Psoas muscle (tissue), 7 donors: ENCODE measurements at regions not wholly inside any gene's neighbourhood (a gene's known extent, or its start where the extent isn't known, plus 50 kb on each side); places are given as distances from the start of the nearest gene placed in this dataset.

Experiments
- ATAC-seq, 4 donors: fragments of 200-7000 bp; cut with Tn5 transposase; one replicate each; pipeline ENCODE4 v1.9.1; 2020; ENCODE audit warnings: moderate library complexity in 3 of 4, mild to moderate bottlenecking in 2 of 4
- DNase-seq, 2 donors: peaks; one replicate each; pipeline ENCODE4 v3.0.0-alpha.2; 2020
- H3K27ac ChIP-seq: fragments of 200-600 bp; one replicate; pipeline ENCODE4 v1.8.0; 2022
- H3K27me3 ChIP-seq, 3 donors: fragments of 200-600 bp in 1 of 3; one replicate each; pipeline versions ENCODE4 v1.6.1 to v1.8.0; 2013 to 2022; ENCODE audit warnings: low read length in 2 of 3, mild to moderate bottlenecking in 2 of 3, moderate library complexity in 1 of 3; ENCODE audit not compliant: insufficient read depth in 3 of 3
- H3K36me3 ChIP-seq, 2 donors: fragments of 200-600 bp in 1 of 2; one replicate each; pipeline versions ENCODE4 v1.6.1 to v1.8.0; 2013 to 2022; ENCODE audit warnings: low read depth in 1 of 2, mild to moderate bottlenecking in 1 of 2, moderate library complexity in 1 of 2; ENCODE audit not compliant: insufficient read depth in 1 of 2
- H3K4me1 ChIP-seq: fragments of 200-600 bp; one replicate; pipeline ENCODE4 v1.8.0; 2022
- H3K4me3 ChIP-seq: fragments of 200-600 bp; one replicate; pipeline ENCODE4 v1.8.0; 2022; ENCODE audit warnings: mild to moderate bottlenecking
- H3K9me3 ChIP-seq: fragments of 200-600 bp; one replicate; pipeline ENCODE4 v1.8.0; 2022
- CTCF ChIP-seq: fragments of 200-600 bp; IDR thresholded peaks from one replicate; pipeline ENCODE4 v1.8.0; 2022; ENCODE audit warnings: antibody characterized with exemption
- WGBS, 3 donors: extraction: QIAGEN DNeasy Blood & Tissue Kit; methylation state at CpG; one replicate each; pipeline versions ENCODE4 v1.1.6 to v1.1.7; 2013; 5-methylcytosine and 5-hydroxymethylcytosine counted together
- intact Hi-C, 2 donors: fragments of 100-400 bp; cut with DNase I; formaldehyde crosslinking; loops; one replicate each; pipeline versions ENCODE4 v1.11.0 to v1.14.2; 2022
- donor health status: healthy with polysubstance abuse.
- donor health status: DM: no; HTN: no; CAD: no; lungs with moderate emphysema.
- donor health status: Bipolar disorder and iron deficiency.
- donor health status: healthy.
- donor health status: DM: yes; HTN: yes; CAD: no.
- donor health status: DM: no; HTN: no; CAD: no.
- donor health status: DM: yes; HTN: yes; CAD: no.

GRCh38 chr5:61617995-61618525, 286.0 kb downstream of the ZSWIM6 start:
- no peaks in the 10 kb centered on the region for H3K27me3 ChIP-seq
- no peak for ATAC-seq
- DNase-seq, result no peak
- no peaks in the 10 kb centered on the region for H3K36me3 ChIP-seq
- WGBS, 3 donors, result 88 to 96% (median 96%) methylated on average over 2 of the region's 2 CpGs
- no peak overlapping the region for H3K4me3 ChIP-seq
- H3K4me1 ChIP-seq, result peaks cover 18% of the 10 kb centered on the region
- no peak for TF ChIP-seq CTCF
- H3K27ac ChIP-seq, result no peak overlapping the region
- no peaks in the 10 kb centered on the region for H3K9me3 ChIP-seq
- intact Hi-C loops, result no loop called here

GRCh38 chr5:61618577-61618976, 286.5 kb downstream of the ZSWIM6 start:
- Histone ChIP-seq H3K9me3 (no peaks in the 10 kb centered on the region), H3K27ac (no peak overlapping the region), H3K27me3 (no peaks in the 10 kb centered on the region), H3K36me3 (no peaks in the 10 kb centered on the region), H3K4me3 (no peak overlapping the region), H3K4me1 (peaks cover 18% of the 10 kb centered on the region)
- ATAC-seq (no peak), DNase-seq (no peak)
- no peak for TF ChIP-seq CTCF
- intact Hi-C loops, result no loop called here
- WGBS, 3 donors, result 92 to 94% (median 93%) methylated on average over 4 of the region's 4 CpGs

GRCh38 chr5:61619289-61619688, 287.2 kb downstream of the ZSWIM6 start:
- Histone ChIP-seq H3K4me1 (peaks cover 18% of the 10 kb centered on the region), H3K4me3 (no peak overlapping the region), H3K27me3 (no peaks in the 10 kb centered on the region), H3K27ac (peak overlapping the region; percentile 27), H3K9me3 (no peaks in the 10 kb centered on the region), H3K36me3 (no peaks in the 10 kb centered on the region)
- ATAC-seq (no peak), DNase-seq (no peak)
- 62 to 75% (median 71%) methylated on average over 3 of the region's 3 CpGs for WGBS, 3 donors
- TF ChIP-seq CTCF, result no peak
- intact Hi-C loops, result no loop called here

- Histone ChIP-seq H3K9me3 (no peaks in the 10 kb centered on the region), H3K27ac (peak overlapping the region; percentile 27), H3K27me3 (no peaks in the 10 kb centered on the region), H3K4me3 (no peak overlapping the region), H3K36me3 (no peaks in the 10 kb centered on the region), H3K4me1 (peaks cover 21% of the 10 kb centered on the region)
- no peak for TF ChIP-seq CTCF
- DNase-seq (no peak), ATAC-seq (peak; percentile 63 to 77 (median 72))
- intact Hi-C loops, result loop anchor here in 1 of 2 donors (10.0 kb wide), 1 partner anchor 285 kb away; the partner anchor contains the start of gene ZSWIM6
- 32 to 56% (median 33%) methylated on average over 8 of the region's 8 CpGs for WGBS, 3 donors
These were observed 287.9 kb downstream of the ZSWIM6 start for GRCh38 chr5:61619777-61620518.
